ENCODE measurements at regions not wholly inside any gene's neighbourhood (a gene's known extent, or its start where the extent isn't known, plus 50 kb on each side); places are given as distances from the start of the nearest gene placed in this dataset.

GRCh38 chr4:59881632-59882031, 1318.5 kb upstream of the ADGRL3 start:
- TF ChIP-seq CTCF (IDR thresholded peaks at IDR 0.05) (no peak), POLR2A (IDR thresholded peaks at IDR 0.05) (no peak), POLR2AphosphoS5 (IDR thresholded peaks at IDR 0.05) (no peak)

All from upper lobe of left lung (tissue), 4 donors.